Astrocyte (in vitro differentiated cells and primary cell): ENCODE measurements at regions not wholly inside any gene's neighbourhood (a gene's known extent, or its start where the extent isn't known, plus 50 kb on each side); places are given as distances from the start of the nearest gene placed in this dataset.

Experiments used
- CTCF ChIP-seq: IDR thresholded peaks from 2 replicates; pipeline ENCODE4 v1.5.1; 2011; ENCODE audit warnings: low read depth, mild to moderate bottlenecking, inconsistent platforms, low read length, moderate library complexity; ENCODE audit not compliant: insufficient read depth
- EZH2 ChIP-seq: IDR thresholded peaks from 2 replicates; pipeline ENCODE4 v1.6.1; 2012; ENCODE audit warnings: mild to moderate bottlenecking, low read length, inconsistent platforms; ENCODE audit not compliant: insufficient read depth

- TF ChIP-seq CTCF: no peak
- TF ChIP-seq EZH2: no peak
Measured at GRCh38 chr7:112400141-112400540, 50.1 kb upstream of the IFRD1 start.
